GM23338 (cell line): ENCODE measurements at regions not wholly inside any gene's neighbourhood (a gene's known extent, or its start where the extent isn't known, plus 50 kb on each side); places are given as distances from the start of the nearest gene placed in this dataset.

Source experiments
- ATAC-seq: fragments of 200-7000 bp; cut with Tn5 transposase; 3 replicates; pipeline ENCODE4 v1.9.1; 2020
- DNase-seq: peaks from one replicate; pipeline ENCODE4 v3.0.0-alpha.2; 2015; ENCODE audit warnings: low spot score
- H2AFZ ChIP-seq: fragments of 200-600 bp; sonication (generic); 2 replicates; pipeline ENCODE4 v1.8.0; 2016; ENCODE audit warnings: antibody characterized with exemption, mild to moderate bottlenecking, moderate library complexity
- H3F3A ChIP-seq: fragments of 200-600 bp; sonication (generic); replicated peaks from 2 replicates; pipeline ENCODE4 v1.8.0; 2017; ENCODE audit warnings: antibody characterized with exemption, mixed run types, low read depth
- H3K27ac ChIP-seq: fragments of 200-600 bp; sonication (generic); 2 replicates; pipeline ENCODE4 v1.6.1; 2016; ENCODE audit warnings: low read depth
- H3K27me3 ChIP-seq: fragments of 200-600 bp; sonication (generic); 2 replicates; pipeline ENCODE4 v1.8.0; 2016; ENCODE audit warnings: mild to moderate bottlenecking, mixed run types, moderate library complexity; ENCODE audit not compliant: insufficient read depth
- H3K36me3 ChIP-seq: fragments of 200-600 bp; sonication (generic); 2 replicates; pipeline ENCODE4 v1.8.0; 2016; ENCODE audit warnings: mild to moderate bottlenecking; ENCODE audit not compliant: insufficient read depth
- H3K4me1 ChIP-seq: fragments of 200-600 bp; sonication (generic); 2 replicates; pipeline ENCODE4 v1.8.0; 2016; ENCODE audit warnings: mild to moderate bottlenecking, moderate library complexity; ENCODE audit not compliant: insufficient read depth
- H3K4me2 ChIP-seq: fragments of 200-600 bp; sonication (generic); 2 replicates; pipeline ENCODE4 v1.7.1; 2017; ENCODE audit warnings: mixed run types
- H3K4me3 ChIP-seq: fragments of 200-600 bp; sonication (generic); 2 replicates; pipeline ENCODE4 v1.6.1; 2016; ENCODE audit warnings: mixed run types
- H3K79me2 ChIP-seq: fragments of 200-600 bp; sonication (generic); replicated peaks from 2 replicates; pipeline ENCODE4 v1.8.0; 2017; ENCODE audit warnings: mild to moderate bottlenecking; ENCODE audit not compliant: insufficient read depth
- H3K9me2 ChIP-seq: fragments of 200-600 bp; sonication (generic); 2 replicates; pipeline ENCODE4 v1.8.0; 2017; ENCODE audit not compliant: insufficient read depth
- H4K20me1 ChIP-seq: fragments of 200-600 bp; sonication (generic); replicated peaks from 2 replicates; pipeline ENCODE4 v1.8.0; 2017; ENCODE audit warnings: mild to moderate bottlenecking; ENCODE audit not compliant: insufficient read depth
- H3K27ac Mint-ChIP-seq: 2 replicates; pipeline ENCODE4 v1.8.0; 2020; ENCODE audit warnings: inconsistent platforms, mild to moderate bottlenecking, moderate library complexity, mixed read lengths
- H3K27me3 Mint-ChIP-seq: 3 replicates; pipeline ENCODE4 v1.8.0; 2022; ENCODE audit warnings: low read depth, mild to moderate bottlenecking, moderate library complexity, mixed read lengths, inconsistent platforms; ENCODE audit not compliant: insufficient read depth, poor library complexity
- H3K36me3 Mint-ChIP-seq: 3 replicates; pipeline ENCODE4 v1.8.0; 2021; ENCODE audit warnings: low read depth, mild to moderate bottlenecking, inconsistent platforms, moderate library complexity, mixed read lengths
- H3K4me1 Mint-ChIP-seq: 3 replicates; pipeline ENCODE4 v1.8.0; 2020; ENCODE audit warnings: mild to moderate bottlenecking, inconsistent platforms, mixed read lengths
- H3K4me3 Mint-ChIP-seq: 3 replicates; pipeline ENCODE4 v1.8.0; 2021; ENCODE audit warnings: moderate library complexity, mild to moderate bottlenecking, inconsistent platforms, mixed read lengths
- H3K9me3 Mint-ChIP-seq: 3 replicates; pipeline ENCODE4 v1.8.0; 2020; ENCODE audit warnings: moderate library complexity, mild to moderate bottlenecking, inconsistent platforms, mixed read lengths
- CREB1 ChIP-seq: fragments of 250-450 bp; sonication (Bioruptor Pico); IDR thresholded peaks from 2 replicates; pipeline ENCODE4 v1.5.0; 2020; ENCODE audit warnings: low read depth, mild to moderate bottlenecking, moderate library complexity
- EZH2phosphoT487 ChIP-seq: fragments of 200-600 bp; sonication (generic); IDR thresholded peaks from one replicate; pipeline ENCODE4 v1.8.1; 2018; ENCODE audit warnings: antibody characterized with exemption; ENCODE audit not compliant: unreplicated experiment
- JUNB ChIP-seq: IDR thresholded peaks from one replicate; pipeline ENCODE4 v1.6.1; 2016; ENCODE audit warnings: antibody characterized with exemption; ENCODE audit not compliant: unreplicated experiment
- NANOG ChIP-seq: IDR thresholded peaks from 2 replicates; pipeline ENCODE4 v1.6.1; 2016; ENCODE audit warnings: antibody characterized with exemption, borderline replicate concordance
- POLR2AphosphoS5 ChIP-seq: IDR thresholded peaks from 2 replicates; pipeline ENCODE4 v1.6.1; 2016; ENCODE audit warnings: antibody characterized with exemption, low read depth
- ZNF114 ChIP-seq: fragments of 250-450 bp; sonication (Bioruptor Pico); IDR thresholded peaks from 2 replicates; pipeline ENCODE4 v1.5.0; 2020; ENCODE audit warnings: mild to moderate bottlenecking, moderate library complexity
- TF ChIP-seq, protein P1 (sequence below): IDR thresholded peaks from one replicate; pipeline ENCODE4 v1.6.1; 2018; ENCODE audit warnings: antibody characterized with exemption; ENCODE audit not compliant: unreplicated experiment
- TF ChIP-seq, protein P2 (sequence below), 2 experiments: fragments of 200-600 bp in 1 of 2; sonication (generic) in 1 of 2; conservative IDR thresholded peaks; 2 replicates each; pipeline versions ENCODE4 v1.5.1 to v1.6.1; 2016 to 2017; ENCODE audit warnings: antibody characterized with exemption in 2 of 2, low read depth in 2 of 2, mild to moderate bottlenecking in 2 of 2, moderate library complexity in 1 of 2

DNA sequence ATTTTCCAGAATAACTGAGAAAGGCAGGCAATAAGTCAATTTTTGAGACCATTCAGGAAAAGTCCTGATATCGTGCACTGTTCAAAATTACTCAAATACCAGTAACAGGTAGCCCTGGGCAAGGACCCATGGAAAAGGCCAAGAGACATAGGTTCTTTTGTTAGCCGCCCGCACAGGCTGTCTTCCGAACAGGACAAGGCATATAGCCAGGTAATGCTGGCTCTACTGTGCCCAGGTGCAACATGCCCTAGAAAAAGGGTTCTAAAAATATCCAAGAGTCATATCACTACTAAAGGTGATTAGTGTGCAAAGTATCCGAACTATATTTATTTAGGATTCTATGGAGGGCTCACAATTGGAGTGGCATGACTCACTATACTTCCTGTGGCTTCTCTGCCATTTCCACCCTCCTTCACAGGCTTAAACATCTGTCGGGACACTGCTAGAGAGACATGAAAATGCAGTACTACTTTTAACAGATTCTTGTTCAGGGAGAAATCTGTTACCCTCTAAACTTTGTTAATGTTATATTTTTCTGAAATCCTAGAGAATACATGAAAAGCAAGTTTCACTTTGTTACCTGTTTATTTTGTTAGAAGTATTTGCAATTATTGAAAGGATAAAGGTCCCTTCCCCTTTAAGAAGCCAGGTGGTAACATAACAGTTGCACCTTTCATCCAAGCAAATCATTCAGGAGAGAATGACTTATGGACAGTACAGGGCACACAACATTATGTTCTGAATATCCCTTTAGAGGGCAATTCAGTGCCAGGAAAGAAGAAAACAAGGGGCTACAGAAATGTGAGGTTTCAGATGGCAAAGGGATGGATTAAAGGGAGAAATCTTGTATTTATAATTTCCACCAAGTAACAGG is 293.3 kb upstream of the THBS1 start:
- peaks cover 6% of the 10 kb centered on the region; the same call in 1 of the 2 replicates for H3K9me2 ChIP-seq
- Mint-ChIP-seq H3K4me1 (no peaks in the 10 kb centered on the region), H3K4me3 (no peak overlapping the region), H3K27ac (no peak overlapping the region), H3K9me3 (peaks cover 6% of the 10 kb centered on the region; the same call in 1 of the 3 replicates), H3K36me3 (no peaks in the 10 kb centered on the region), H3K27me3 (no peaks in the 10 kb centered on the region)
- H3K27ac ChIP-seq, result no peak overlapping the region
- no peak overlapping the region for H3K4me3 ChIP-seq
- no peak overlapping the region for H3K4me2 ChIP-seq
- DNase-seq, result no peak
- TF ChIP-seq, protein P1, sequence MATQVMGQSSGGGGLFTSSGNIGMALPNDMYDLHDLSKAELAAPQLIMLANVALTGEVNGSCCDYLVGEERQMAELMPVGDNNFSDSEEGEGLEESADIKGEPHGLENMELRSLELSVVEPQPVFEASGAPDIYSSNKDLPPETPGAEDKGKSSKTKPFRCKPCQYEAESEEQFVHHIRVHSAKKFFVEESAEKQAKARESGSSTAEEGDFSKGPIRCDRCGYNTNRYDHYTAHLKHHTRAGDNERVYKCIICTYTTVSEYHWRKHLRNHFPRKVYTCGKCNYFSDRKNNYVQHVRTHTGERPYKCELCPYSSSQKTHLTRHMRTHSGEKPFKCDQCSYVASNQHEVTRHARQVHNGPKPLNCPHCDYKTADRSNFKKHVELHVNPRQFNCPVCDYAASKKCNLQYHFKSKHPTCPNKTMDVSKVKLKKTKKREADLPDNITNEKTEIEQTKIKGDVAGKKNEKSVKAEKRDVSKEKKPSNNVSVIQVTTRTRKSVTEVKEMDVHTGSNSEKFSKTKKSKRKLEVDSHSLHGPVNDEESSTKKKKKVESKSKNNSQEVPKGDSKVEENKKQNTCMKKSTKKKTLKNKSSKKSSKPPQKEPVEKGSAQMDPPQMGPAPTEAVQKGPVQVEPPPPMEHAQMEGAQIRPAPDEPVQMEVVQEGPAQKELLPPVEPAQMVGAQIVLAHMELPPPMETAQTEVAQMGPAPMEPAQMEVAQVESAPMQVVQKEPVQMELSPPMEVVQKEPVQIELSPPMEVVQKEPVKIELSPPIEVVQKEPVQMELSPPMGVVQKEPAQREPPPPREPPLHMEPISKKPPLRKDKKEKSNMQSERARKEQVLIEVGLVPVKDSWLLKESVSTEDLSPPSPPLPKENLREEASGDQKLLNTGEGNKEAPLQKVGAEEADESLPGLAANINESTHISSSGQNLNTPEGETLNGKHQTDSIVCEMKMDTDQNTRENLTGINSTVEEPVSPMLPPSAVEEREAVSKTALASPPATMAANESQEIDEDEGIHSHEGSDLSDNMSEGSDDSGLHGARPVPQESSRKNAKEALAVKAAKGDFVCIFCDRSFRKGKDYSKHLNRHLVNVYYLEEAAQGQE, result no peak
- no peak for TF ChIP-seq NANOG
- ATAC-seq, result no peak
- H3K36me3 ChIP-seq, result no peaks in the 10 kb centered on the region
- no peak overlapping the region for H2AFZ ChIP-seq
- H3F3A ChIP-seq, result no peaks in the 10 kb centered on the region
- H4K20me1 ChIP-seq, result no peaks in the 10 kb centered on the region
- H3K79me2 ChIP-seq, result no peaks in the 10 kb centered on the region
- H3K4me1 ChIP-seq, result no peaks in the 10 kb centered on the region
- H3K27me3 ChIP-seq, result no peaks in the 10 kb centered on the region

DNA sequence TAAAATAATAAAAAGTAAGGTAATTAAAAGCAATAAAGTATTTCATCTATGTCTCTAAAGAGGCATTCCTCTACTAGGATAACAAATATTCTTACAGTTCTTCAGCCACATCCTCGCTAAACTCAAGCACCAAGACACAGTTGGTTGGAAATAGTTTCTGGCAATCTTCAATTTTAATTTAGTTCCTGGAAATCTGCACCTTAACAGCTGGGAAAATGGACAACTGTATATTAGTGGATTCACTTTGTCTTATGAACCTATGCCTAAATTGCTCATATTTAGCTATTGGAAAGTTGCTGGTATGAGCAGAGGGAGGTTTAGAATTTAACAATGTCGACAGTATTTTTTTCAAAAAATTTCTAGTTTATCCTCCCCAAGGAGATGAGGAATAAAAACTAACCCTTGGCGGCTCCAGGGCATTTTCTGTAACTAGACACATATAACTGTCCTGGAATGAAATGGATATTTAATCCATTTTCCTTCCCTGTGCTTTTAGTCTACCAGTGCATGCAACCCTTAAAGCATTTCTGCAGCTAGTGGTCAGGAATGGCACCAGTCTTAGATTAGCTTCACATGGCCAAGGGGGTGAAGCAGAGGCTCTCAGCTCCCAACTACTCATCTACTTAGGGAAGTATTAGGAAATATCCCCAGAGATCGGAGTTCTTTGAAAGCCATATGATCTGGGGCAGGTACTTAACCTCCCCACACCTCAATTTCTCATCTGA is 290.0 kb upstream of the THBS1 start:
- H3K27ac ChIP-seq, result no peak overlapping the region
- Mint-ChIP-seq H3K27me3 (no peaks in the 10 kb centered on the region), H3K9me3 (peaks cover 12% of the 10 kb centered on the region; the same call in 1 of the 3 replicates), H3K27ac (no peak overlapping the region), H3K4me1 (no peaks in the 10 kb centered on the region), H3K4me3 (no peak overlapping the region), H3K36me3 (no peaks in the 10 kb centered on the region)
- H3K79me2 ChIP-seq, result no peaks in the 10 kb centered on the region
- H3K9me2 ChIP-seq, result peaks cover 6% of the 10 kb centered on the region; the same call in 1 of the 2 replicates
- no peaks in the 10 kb centered on the region for H3F3A ChIP-seq
- no peak for ATAC-seq
- no peaks in the 10 kb centered on the region for H3K36me3 ChIP-seq
- TF ChIP-seq, protein P2, sequence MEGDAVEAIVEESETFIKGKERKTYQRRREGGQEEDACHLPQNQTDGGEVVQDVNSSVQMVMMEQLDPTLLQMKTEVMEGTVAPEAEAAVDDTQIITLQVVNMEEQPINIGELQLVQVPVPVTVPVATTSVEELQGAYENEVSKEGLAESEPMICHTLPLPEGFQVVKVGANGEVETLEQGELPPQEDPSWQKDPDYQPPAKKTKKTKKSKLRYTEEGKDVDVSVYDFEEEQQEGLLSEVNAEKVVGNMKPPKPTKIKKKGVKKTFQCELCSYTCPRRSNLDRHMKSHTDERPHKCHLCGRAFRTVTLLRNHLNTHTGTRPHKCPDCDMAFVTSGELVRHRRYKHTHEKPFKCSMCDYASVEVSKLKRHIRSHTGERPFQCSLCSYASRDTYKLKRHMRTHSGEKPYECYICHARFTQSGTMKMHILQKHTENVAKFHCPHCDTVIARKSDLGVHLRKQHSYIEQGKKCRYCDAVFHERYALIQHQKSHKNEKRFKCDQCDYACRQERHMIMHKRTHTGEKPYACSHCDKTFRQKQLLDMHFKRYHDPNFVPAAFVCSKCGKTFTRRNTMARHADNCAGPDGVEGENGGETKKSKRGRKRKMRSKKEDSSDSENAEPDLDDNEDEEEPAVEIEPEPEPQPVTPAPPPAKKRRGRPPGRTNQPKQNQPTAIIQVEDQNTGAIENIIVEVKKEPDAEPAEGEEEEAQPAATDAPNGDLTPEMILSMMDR (conservative IDR thresholded peaks at IDR 0.05; ENCODE audit: low read depth in 2 of 2), result no peak
- TF ChIP-seq, protein P1, result no peak
- TF ChIP-seq EZH2phosphoT487 (no peak), POLR2AphosphoS5 (no peak), NANOG (no peak), CREB1 (CRISPR knock-in tag) (no peak), ZNF114 (no peak), JUNB (no peak)
- H3K4me2 ChIP-seq, result no peak overlapping the region
- no peaks in the 10 kb centered on the region for H3K27me3 ChIP-seq
- H2AFZ ChIP-seq, result no peak overlapping the region
- no peak for DNase-seq
- H3K4me3 ChIP-seq, result no peak overlapping the region
- no peaks in the 10 kb centered on the region for H3K4me1 ChIP-seq
- H4K20me1 ChIP-seq, result no peaks in the 10 kb centered on the region
